ENCODE measurements at regions not wholly inside any gene's neighbourhood (a gene's known extent, or its start where the extent isn't known, plus 50 kb on each side); places are given as distances from the start of the nearest gene placed in this dataset.

DNA sequence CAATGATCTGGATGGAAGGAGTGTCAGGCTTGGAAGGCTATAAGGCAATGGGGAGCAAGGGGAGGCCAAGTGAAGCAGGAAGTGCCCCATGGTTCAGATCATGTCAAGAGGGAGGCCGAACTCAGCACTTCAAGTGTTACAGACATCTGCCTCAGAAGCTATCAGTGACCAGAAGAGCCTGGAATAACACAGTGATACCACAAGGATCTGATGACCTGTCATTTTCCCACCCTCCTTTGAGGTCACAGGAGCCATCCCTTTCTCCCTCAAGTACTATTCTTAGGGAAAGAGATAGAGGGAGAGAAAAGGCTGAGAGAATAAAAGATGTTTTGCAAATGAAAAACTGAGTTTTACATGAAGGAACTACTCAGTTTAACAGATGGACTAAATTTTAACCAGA, 454.8 kb downstream of the CSNK1G3 start:
- Mint-ChIP-seq H3K4me1 (ENCODE audit: low read depth) (no peaks in the 10 kb centered on the region), H3K27ac (no peak overlapping the region), H3K4me3 (ENCODE audit: low read depth) (no peak overlapping the region), H3K9me3 (ENCODE audit: low read depth) (peaks cover under 1% of the 10 kb centered on the region), H3K27me3 (no peaks in the 10 kb centered on the region), H3K36me3 (ENCODE audit: insufficient read depth) (no peaks in the 10 kb centered on the region)
- TF ChIP-seq, protein P1, sequence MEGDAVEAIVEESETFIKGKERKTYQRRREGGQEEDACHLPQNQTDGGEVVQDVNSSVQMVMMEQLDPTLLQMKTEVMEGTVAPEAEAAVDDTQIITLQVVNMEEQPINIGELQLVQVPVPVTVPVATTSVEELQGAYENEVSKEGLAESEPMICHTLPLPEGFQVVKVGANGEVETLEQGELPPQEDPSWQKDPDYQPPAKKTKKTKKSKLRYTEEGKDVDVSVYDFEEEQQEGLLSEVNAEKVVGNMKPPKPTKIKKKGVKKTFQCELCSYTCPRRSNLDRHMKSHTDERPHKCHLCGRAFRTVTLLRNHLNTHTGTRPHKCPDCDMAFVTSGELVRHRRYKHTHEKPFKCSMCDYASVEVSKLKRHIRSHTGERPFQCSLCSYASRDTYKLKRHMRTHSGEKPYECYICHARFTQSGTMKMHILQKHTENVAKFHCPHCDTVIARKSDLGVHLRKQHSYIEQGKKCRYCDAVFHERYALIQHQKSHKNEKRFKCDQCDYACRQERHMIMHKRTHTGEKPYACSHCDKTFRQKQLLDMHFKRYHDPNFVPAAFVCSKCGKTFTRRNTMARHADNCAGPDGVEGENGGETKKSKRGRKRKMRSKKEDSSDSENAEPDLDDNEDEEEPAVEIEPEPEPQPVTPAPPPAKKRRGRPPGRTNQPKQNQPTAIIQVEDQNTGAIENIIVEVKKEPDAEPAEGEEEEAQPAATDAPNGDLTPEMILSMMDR (IDR thresholded peaks at IDR 0.05; ENCODE audit: unreplicated experiment), result no peak
- DNase-seq (ENCODE audit: low spot score, unreplicated experiment), result no peak

DNA sequence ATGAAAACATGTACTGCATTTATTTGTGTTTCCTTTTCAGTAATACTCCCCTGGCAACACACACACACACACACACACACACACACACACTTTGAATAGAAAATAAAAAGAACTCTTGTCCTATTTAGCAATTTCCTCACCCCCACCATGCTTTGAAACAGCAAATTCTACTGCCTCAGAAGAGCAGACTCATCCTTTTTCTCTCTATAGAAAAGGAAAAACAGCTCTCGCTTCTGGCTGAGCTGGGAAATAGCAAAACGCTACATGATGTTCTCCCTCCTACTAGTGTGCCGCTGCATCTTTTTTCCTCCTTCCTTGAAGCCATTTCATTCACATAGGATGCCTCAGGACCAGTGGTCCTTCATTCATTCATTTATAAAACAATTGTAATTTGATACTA, 453.6 kb downstream of the CSNK1G3 start:
- H3K4me1 Mint-ChIP-seq (ENCODE audit: low read depth), result peaks cover under 1% of the 10 kb centered on the region
- no peak overlapping the region for H3K4me3 Mint-ChIP-seq (ENCODE audit: low read depth)
- H3K9me3 Mint-ChIP-seq (ENCODE audit: low read depth), result peaks cover 6% of the 10 kb centered on the region
- no peak for DNase-seq (ENCODE audit: low spot score, unreplicated experiment)
- H3K27me3 Mint-ChIP-seq, result no peaks in the 10 kb centered on the region
- TF ChIP-seq, protein P1 (IDR thresholded peaks at IDR 0.05; ENCODE audit: unreplicated experiment), result no peak
- H3K27ac Mint-ChIP-seq, result no peak overlapping the region
- peaks cover 2% of the 10 kb centered on the region for H3K36me3 Mint-ChIP-seq (ENCODE audit: insufficient read depth)

DNA sequence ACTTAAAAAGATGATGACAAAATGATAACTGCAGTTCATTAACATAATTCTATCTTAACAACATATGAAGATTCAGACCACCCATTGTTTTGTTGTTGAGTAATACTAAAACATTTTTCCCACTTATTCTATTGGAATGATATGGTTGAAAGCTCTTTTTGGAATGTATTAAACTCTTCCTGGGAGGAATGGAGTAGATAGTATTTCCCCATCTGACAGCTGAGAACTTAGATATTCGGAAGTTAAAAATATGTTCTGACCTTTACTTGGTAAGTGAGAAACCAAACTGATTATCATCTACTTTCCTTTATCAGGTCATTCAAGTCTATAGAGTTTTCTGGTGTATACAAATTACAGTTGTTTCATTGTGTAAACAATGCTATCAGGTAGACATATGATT, 452.9 kb downstream of the CSNK1G3 start:
- Mint-ChIP-seq H3K4me1 (ENCODE audit: low read depth) (peaks cover 2% of the 10 kb centered on the region), H3K4me3 (ENCODE audit: low read depth) (no peak overlapping the region), H3K27me3 (no peaks in the 10 kb centered on the region), H3K27ac (no peak overlapping the region), H3K36me3 (ENCODE audit: insufficient read depth) (peaks cover 2% of the 10 kb centered on the region), H3K9me3 (ENCODE audit: low read depth) (peaks cover 6% of the 10 kb centered on the region)
- TF ChIP-seq, protein P1 (IDR thresholded peaks at IDR 0.05; ENCODE audit: unreplicated experiment), result no peak
- no peak for DNase-seq (ENCODE audit: low spot score, unreplicated experiment)

DNA sequence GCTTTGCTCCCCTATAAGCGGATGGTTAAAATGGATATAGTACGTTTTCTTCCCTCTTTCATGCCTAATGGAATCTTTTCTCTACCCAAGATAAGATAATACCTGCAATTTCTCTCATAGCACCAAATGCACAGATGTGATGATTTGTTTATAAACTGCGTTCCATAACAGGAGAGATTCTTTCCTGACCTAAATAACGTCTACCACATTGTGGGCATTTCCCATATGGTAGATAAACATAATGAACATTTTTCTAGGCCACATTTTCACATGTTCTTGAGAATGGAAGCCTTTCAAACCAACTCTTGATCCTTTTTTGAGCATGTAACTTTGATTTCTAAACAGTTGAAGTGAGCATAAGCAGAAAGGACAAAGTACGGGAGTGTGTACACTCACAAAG, 448.5 kb downstream of the CSNK1G3 start:
- peaks cover 2% of the 10 kb centered on the region for H3K36me3 Mint-ChIP-seq (ENCODE audit: insufficient read depth)
- H3K9me3 Mint-ChIP-seq (ENCODE audit: low read depth), result peaks cover 6% of the 10 kb centered on the region
- H3K27me3 Mint-ChIP-seq, result no peaks in the 10 kb centered on the region
- TF ChIP-seq, protein P1 (IDR thresholded peaks at IDR 0.05; ENCODE audit: unreplicated experiment), result no peak
- H3K4me3 Mint-ChIP-seq (ENCODE audit: low read depth), result no peak overlapping the region
- peaks cover 4% of the 10 kb centered on the region for H3K4me1 Mint-ChIP-seq (ENCODE audit: low read depth)
- no peak for DNase-seq (ENCODE audit: low spot score, unreplicated experiment)
- H3K27ac Mint-ChIP-seq, result no peak overlapping the region

DNA sequence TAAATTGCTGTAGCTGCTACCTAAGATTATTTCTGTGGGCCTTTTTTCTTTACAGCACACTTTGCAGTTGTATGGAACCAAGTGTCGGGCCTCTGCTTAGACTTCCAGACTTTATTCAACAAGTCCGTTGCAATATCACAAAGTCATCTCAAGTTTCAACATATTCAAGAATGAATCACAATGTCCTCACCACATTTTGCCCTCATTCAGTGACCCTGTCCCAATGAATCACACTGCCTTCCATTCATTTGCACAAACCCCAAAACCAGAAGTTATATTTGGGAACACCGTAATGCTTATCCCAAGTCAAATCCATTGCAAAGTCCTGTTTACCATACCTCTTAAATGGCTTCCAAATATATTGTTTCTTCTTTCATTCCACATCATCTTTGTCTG, 439.6 kb downstream of the CSNK1G3 start:
- Mint-ChIP-seq H3K9me3 (ENCODE audit: low read depth) (peaks cover 12% of the 10 kb centered on the region), H3K36me3 (ENCODE audit: insufficient read depth) (no peaks in the 10 kb centered on the region), H3K27me3 (no peaks in the 10 kb centered on the region), H3K27ac (no peak overlapping the region), H3K4me3 (ENCODE audit: low read depth) (no peak overlapping the region), H3K4me1 (ENCODE audit: low read depth) (peaks cover 7% of the 10 kb centered on the region)
- TF ChIP-seq, protein P1 (IDR thresholded peaks at IDR 0.05; ENCODE audit: unreplicated experiment), result no peak
- DNase-seq (ENCODE audit: low spot score, unreplicated experiment), result no peak
